ENCODE measurements at regions not wholly inside any gene's neighbourhood (a gene's known extent, or its start where the extent isn't known, plus 50 kb on each side); places are given as distances from the start of the nearest gene placed in this dataset.

- Histone ChIP-seq H3K4me3 (ENCODE audit: low read length in 2 of 2) (no peak overlapping the region), H3K27me3 (ENCODE audit: control insufficient read depth in 1 of 2, insufficient read depth in 2 of 2, low read length in 2 of 2) (no peaks in the 10 kb centered on the region), H3K27ac (ENCODE audit: low read length) (no peak overlapping the region)
Observed at GRCh38 chr5:74187757-74188156, 452.8 kb downstream of the ENC1 start.

GRCh38 chr5:74186356-74187315, 453.9 kb downstream of the ENC1 start:
- Histone ChIP-seq H3K9me3 (ENCODE audit: control insufficient read depth in 2 of 2, low read length in 2 of 2) (no peaks in the 10 kb centered on the region), H3K4me1 (ENCODE audit: control insufficient read depth, insufficient read depth, low read length) (no peaks in the 10 kb centered on the region), H3K27ac (ENCODE audit: low read length) (no peak overlapping the region), H3K27me3 (ENCODE audit: control insufficient read depth in 1 of 2, insufficient read depth in 2 of 2, low read length in 2 of 2) (no peaks in the 10 kb centered on the region), H3K4me3 (ENCODE audit: low read length in 2 of 2) (no peak overlapping the region), H3K9ac (ENCODE audit: low read length in 2 of 2) (no peak overlapping the region), H3K36me3 (ENCODE audit: control insufficient read depth in 2 of 2, insufficient read depth in 2 of 2, low read length in 2 of 2) (no peaks in the 10 kb centered on the region)

More at GRCh38 chr5:74187757-74188156, 452.8 kb downstream of the ENC1 start:
- H3K4me1 ChIP-seq (ENCODE audit: control insufficient read depth, insufficient read depth, low read length) = no peaks in the 10 kb centered on the region
- H3K36me3 ChIP-seq (ENCODE audit: control insufficient read depth in 2 of 2, insufficient read depth in 2 of 2, low read length in 2 of 2) = no peaks in the 10 kb centered on the region
- no peaks in the 10 kb centered on the region for H3K9me3 ChIP-seq (ENCODE audit: control insufficient read depth in 2 of 2, low read length in 2 of 2)
- H3K9ac ChIP-seq (ENCODE audit: low read length in 2 of 2) = no peak overlapping the region

- Histone ChIP-seq H3K9me3 (ENCODE audit: control insufficient read depth in 2 of 2, low read length in 2 of 2) (no peaks in the 10 kb centered on the region), H3K27ac (ENCODE audit: low read length) (no peak overlapping the region), H3K4me3 (ENCODE audit: low read length in 2 of 2) (no peak overlapping the region), H3K27me3 (ENCODE audit: control insufficient read depth in 1 of 2, insufficient read depth in 2 of 2, low read length in 2 of 2) (no peaks in the 10 kb centered on the region), H3K9ac (ENCODE audit: low read length in 2 of 2) (no peak overlapping the region), H3K36me3 (ENCODE audit: control insufficient read depth in 2 of 2, insufficient read depth in 2 of 2, low read length in 2 of 2) (no peaks in the 10 kb centered on the region), H3K4me1 (ENCODE audit: control insufficient read depth, insufficient read depth, low read length) (no peaks in the 10 kb centered on the region)
Observed at GRCh38 chr5:74185599-74185998, 454.9 kb downstream of the ENC1 start.

- no peaks in the 10 kb centered on the region for H3K4me1 ChIP-seq (ENCODE audit: control insufficient read depth, insufficient read depth, low read length)
- H3K4me3 ChIP-seq (ENCODE audit: low read length in 2 of 2) = no peak overlapping the region
- no peak overlapping the region for H3K27ac ChIP-seq (ENCODE audit: low read length)
- no peaks in the 10 kb centered on the region for H3K9me3 ChIP-seq (ENCODE audit: control insufficient read depth in 2 of 2, low read length in 2 of 2)
- H3K9ac ChIP-seq (ENCODE audit: low read length in 2 of 2) = no peak overlapping the region
- H3K27me3 ChIP-seq (ENCODE audit: control insufficient read depth in 1 of 2, insufficient read depth in 2 of 2, low read length in 2 of 2) = no peaks in the 10 kb centered on the region
- H3K36me3 ChIP-seq (ENCODE audit: control insufficient read depth in 2 of 2, insufficient read depth in 2 of 2, low read length in 2 of 2) = no peaks in the 10 kb centered on the region
Observed at GRCh38 chr5:74184649-74185048, 455.9 kb downstream of the ENC1 start.

- Histone ChIP-seq H3K9ac (ENCODE audit: low read length in 2 of 2) (no peak overlapping the region), H3K4me1 (ENCODE audit: control insufficient read depth, insufficient read depth, low read length) (no peaks in the 10 kb centered on the region), H3K9me3 (ENCODE audit: control insufficient read depth in 2 of 2, low read length in 2 of 2) (no peaks in the 10 kb centered on the region), H3K27ac (ENCODE audit: low read length) (no peak overlapping the region), H3K27me3 (ENCODE audit: control insufficient read depth in 1 of 2, insufficient read depth in 2 of 2, low read length in 2 of 2) (no peaks in the 10 kb centered on the region), H3K36me3 (ENCODE audit: control insufficient read depth in 2 of 2, insufficient read depth in 2 of 2, low read length in 2 of 2) (no peaks in the 10 kb centered on the region), H3K4me3 (ENCODE audit: low read length in 2 of 2) (no peak overlapping the region)
Observed at GRCh38 chr5:74183041-74183440, 457.5 kb downstream of the ENC1 start.

GRCh38 chr5:74182603-74183002, 457.9 kb downstream of the ENC1 start:
- no peaks in the 10 kb centered on the region for H3K27me3 ChIP-seq (ENCODE audit: control insufficient read depth in 1 of 2, insufficient read depth in 2 of 2, low read length in 2 of 2)
- H3K36me3 ChIP-seq (ENCODE audit: control insufficient read depth in 2 of 2, insufficient read depth in 2 of 2, low read length in 2 of 2) = no peaks in the 10 kb centered on the region
- H3K9me3 ChIP-seq (ENCODE audit: control insufficient read depth in 2 of 2, low read length in 2 of 2) = no peaks in the 10 kb centered on the region
- no peak overlapping the region for H3K4me3 ChIP-seq (ENCODE audit: low read length in 2 of 2)
- no peaks in the 10 kb centered on the region for H3K4me1 ChIP-seq (ENCODE audit: control insufficient read depth, insufficient read depth, low read length)
- no peak overlapping the region for H3K9ac ChIP-seq (ENCODE audit: low read length in 2 of 2)
- H3K27ac ChIP-seq (ENCODE audit: low read length) = no peak overlapping the region

- Histone ChIP-seq H3K36me3 (ENCODE audit: control insufficient read depth in 2 of 2, insufficient read depth in 2 of 2, low read length in 2 of 2) (no peaks in the 10 kb centered on the region), H3K4me3 (ENCODE audit: low read length in 2 of 2) (no peak overlapping the region), H3K27ac (ENCODE audit: low read length) (no peak overlapping the region), H3K4me1 (ENCODE audit: control insufficient read depth, insufficient read depth, low read length) (no peaks in the 10 kb centered on the region), H3K9me3 (ENCODE audit: control insufficient read depth in 2 of 2, low read length in 2 of 2) (no peaks in the 10 kb centered on the region), H3K27me3 (ENCODE audit: control insufficient read depth in 1 of 2, insufficient read depth in 2 of 2, low read length in 2 of 2) (no peaks in the 10 kb centered on the region), H3K9ac (ENCODE audit: low read length in 2 of 2) (no peak overlapping the region)
Observed at GRCh38 chr5:74179701-74180100, 460.8 kb downstream of the ENC1 start.

- Histone ChIP-seq H3K27ac (ENCODE audit: low read length) (no peak overlapping the region), H3K9ac (ENCODE audit: low read length in 2 of 2) (no peak overlapping the region), H3K9me3 (ENCODE audit: control insufficient read depth in 2 of 2, low read length in 2 of 2) (no peaks in the 10 kb centered on the region), H3K4me1 (ENCODE audit: control insufficient read depth, insufficient read depth, low read length) (no peaks in the 10 kb centered on the region), H3K27me3 (ENCODE audit: control insufficient read depth in 1 of 2, insufficient read depth in 2 of 2, low read length in 2 of 2) (no peaks in the 10 kb centered on the region), H3K36me3 (ENCODE audit: control insufficient read depth in 2 of 2, insufficient read depth in 2 of 2, low read length in 2 of 2) (no peaks in the 10 kb centered on the region), H3K4me3 (ENCODE audit: low read length in 2 of 2) (no peak overlapping the region)
Observed at GRCh38 chr5:74179179-74179578, 461.3 kb downstream of the ENC1 start.

GRCh38 chr5:74177961-74178360, 462.6 kb downstream of the ENC1 start:
- peaks cover 5% of the 10 kb centered on the region for H3K4me1 ChIP-seq (ENCODE audit: control insufficient read depth, insufficient read depth, low read length)
- H3K36me3 ChIP-seq (ENCODE audit: control insufficient read depth in 2 of 2, insufficient read depth in 2 of 2, low read length in 2 of 2) = no peaks in the 10 kb centered on the region
- H3K27me3 ChIP-seq (ENCODE audit: control insufficient read depth in 1 of 2, insufficient read depth in 2 of 2, low read length in 2 of 2) = no peaks in the 10 kb centered on the region
- H3K9me3 ChIP-seq (ENCODE audit: control insufficient read depth in 2 of 2, low read length in 2 of 2) = no peaks in the 10 kb centered on the region
- no peak overlapping the region for H3K9ac ChIP-seq (ENCODE audit: low read length in 2 of 2)
- H3K27ac ChIP-seq (ENCODE audit: low read length) = no peak overlapping the region
- no peak overlapping the region for H3K4me3 ChIP-seq (ENCODE audit: low read length in 2 of 2)

- Histone ChIP-seq H3K27me3 (ENCODE audit: control insufficient read depth in 1 of 2, insufficient read depth in 2 of 2, low read length in 2 of 2) (no peaks in the 10 kb centered on the region), H3K36me3 (ENCODE audit: control insufficient read depth in 2 of 2, insufficient read depth in 2 of 2, low read length in 2 of 2) (no peaks in the 10 kb centered on the region), H3K27ac (ENCODE audit: low read length) (no peak overlapping the region), H3K9me3 (ENCODE audit: control insufficient read depth in 2 of 2, low read length in 2 of 2) (no peaks in the 10 kb centered on the region), H3K4me3 (ENCODE audit: low read length in 2 of 2) (no peak overlapping the region), H3K4me1 (ENCODE audit: control insufficient read depth, insufficient read depth, low read length) (peaks cover 8% of the 10 kb centered on the region), H3K9ac (ENCODE audit: low read length in 2 of 2) (no peak overlapping the region)
Observed at GRCh38 chr5:74174366-74174765, 466.2 kb downstream of the ENC1 start.

GRCh38 chr5:74173665-74174064, 466.9 kb downstream of the ENC1 start:
- Histone ChIP-seq H3K9me3 (ENCODE audit: control insufficient read depth in 2 of 2, low read length in 2 of 2) (no peaks in the 10 kb centered on the region), H3K4me3 (ENCODE audit: low read length in 2 of 2) (no peak overlapping the region), H3K36me3 (ENCODE audit: control insufficient read depth in 2 of 2, insufficient read depth in 2 of 2, low read length in 2 of 2) (no peaks in the 10 kb centered on the region), H3K27me3 (ENCODE audit: control insufficient read depth in 1 of 2, insufficient read depth in 2 of 2, low read length in 2 of 2) (no peaks in the 10 kb centered on the region), H3K4me1 (ENCODE audit: control insufficient read depth, insufficient read depth, low read length) (peaks cover 8% of the 10 kb centered on the region), H3K27ac (ENCODE audit: low read length) (no peak overlapping the region), H3K9ac (ENCODE audit: low read length in 2 of 2) (no peak overlapping the region)
